HL-60 (cell line): ENCODE measurements at regions not wholly inside any gene's neighbourhood (a gene's known extent, or its start where the extent isn't known, plus 50 kb on each side); places are given as distances from the start of the nearest gene placed in this dataset.

Source experiments
- DNase-seq, 2 experiments: peaks; one replicate each; pipeline ENCODE4 v3.0.0-alpha.2; 2010 to 2020; ENCODE audit warnings: low read depth in 1 of 2, low spot score in 1 of 2
- H3K27ac ChIP-seq: fragments of 250-450 bp; sonication (Bioruptor Pico); replicated peaks from 2 replicates; pipeline ENCODE4 v1.5.1; 2020; ENCODE audit warnings: mild to moderate bottlenecking, moderate library complexity
- H3K27me3 ChIP-seq: fragments of 250-450 bp; sonication (Bioruptor Pico); 2 replicates; pipeline ENCODE4 v1.5.1; 2021; ENCODE audit warnings: mild to moderate bottlenecking, moderate library complexity; ENCODE audit not compliant: insufficient read depth, poor library complexity, severe bottlenecking
- H3K4me3 ChIP-seq: replicated peaks from 2 replicates; pipeline ENCODE4 v1.5.1; 2011; ENCODE audit warnings: mild to moderate bottlenecking, control low read depth, low read length; ENCODE audit not compliant: insufficient read depth
- CTCF ChIP-seq: IDR thresholded peaks from one replicate; pipeline ENCODE4 v1.5.1; 2011; ENCODE audit warnings: low read length, control low read depth, inconsistent platforms; ENCODE audit not compliant: insufficient read depth
- GABPA ChIP-seq: IDR thresholded peaks from 2 replicates; pipeline ENCODE4 v1.6.1; 2012; ENCODE audit warnings: low read depth
- POLR2AphosphoS5 ChIP-seq: IDR thresholded peaks from 2 replicates; pipeline ENCODE4 v1.6.1; 2012; ENCODE audit warnings: low read depth
- REST ChIP-seq: IDR thresholded peaks from 2 replicates; pipeline ENCODE4 v1.6.1; 2012; ENCODE audit warnings: low read depth; ENCODE audit not compliant: insufficient replicate concordance
- SPI1 ChIP-seq: IDR thresholded peaks from 2 replicates; pipeline ENCODE4 v1.6.1; 2012; ENCODE audit warnings: low read depth, mild to moderate bottlenecking, borderline replicate concordance

- DNase-seq: no peak
- H3K4me3 ChIP-seq: no peak overlapping the region
- no peak overlapping the region for H3K27ac ChIP-seq
- TF ChIP-seq POLR2AphosphoS5: no peak
- no peak for TF ChIP-seq GABPA
- no peak for TF ChIP-seq SPI1
- TF ChIP-seq REST: no peak
- TF ChIP-seq CTCF: no peak
- no peaks in the 10 kb centered on the region for H3K27me3 ChIP-seq
Measured at GRCh38 chrX:10971176-10971575, 140.0 kb upstream of the HCCS start.

GRCh38 chrX:10971759-10972158 lies 139.4 kb upstream of the HCCS start:
- H3K27ac ChIP-seq: no peak overlapping the region
- no peak overlapping the region for H3K4me3 ChIP-seq
- TF ChIP-seq CTCF (no peak), POLR2AphosphoS5 (no peak), REST (no peak), GABPA (no peak), SPI1 (no peak)
- no peak for DNase-seq
- no peaks in the 10 kb centered on the region for H3K27me3 ChIP-seq

GRCh38 chrX:10972706-10973105 lies 138.4 kb upstream of the HCCS start:
- Histone ChIP-seq H3K27ac (no peak overlapping the region), H3K27me3 (no peaks in the 10 kb centered on the region), H3K4me3 (no peak overlapping the region)
- no peak for DNase-seq
- TF ChIP-seq GABPA (no peak), CTCF (no peak), REST (no peak), SPI1 (no peak)
